Astrocyte of the cerebellum (primary cell): ENCODE measurements at regions not wholly inside any gene's neighbourhood (a gene's known extent, or its start where the extent isn't known, plus 50 kb on each side); places are given as distances from the start of the nearest gene placed in this dataset.
A peak's percentile ranks its signal among the peaks of the same experiment; 100 is the strongest.

Experiments used
- DNase-seq: peaks from one replicate; pipeline ENCODE4 v3.0.0-alpha.2; 2011; ENCODE audit warnings: low read depth
- H3K4me3 ChIP-seq: 2 replicates; pipeline ENCODE4 v1.5.1; 2011; ENCODE audit warnings: mild to moderate bottlenecking, low read depth, low read length, moderate library complexity
- in situ Hi-C: cut with HindIII; loops from 2 replicates; pipeline ENCODE4 v1.10.0; 2017; ENCODE audit warnings: low sequenced_read_pairs
- TF ChIP-seq, protein P1 (sequence below): IDR thresholded peaks from 2 replicates; pipeline ENCODE4 v1.5.1; 2012; ENCODE audit warnings: low read length, low read depth, moderate library complexity, mild to moderate bottlenecking; ENCODE audit errors: missing control alignments

DNA sequence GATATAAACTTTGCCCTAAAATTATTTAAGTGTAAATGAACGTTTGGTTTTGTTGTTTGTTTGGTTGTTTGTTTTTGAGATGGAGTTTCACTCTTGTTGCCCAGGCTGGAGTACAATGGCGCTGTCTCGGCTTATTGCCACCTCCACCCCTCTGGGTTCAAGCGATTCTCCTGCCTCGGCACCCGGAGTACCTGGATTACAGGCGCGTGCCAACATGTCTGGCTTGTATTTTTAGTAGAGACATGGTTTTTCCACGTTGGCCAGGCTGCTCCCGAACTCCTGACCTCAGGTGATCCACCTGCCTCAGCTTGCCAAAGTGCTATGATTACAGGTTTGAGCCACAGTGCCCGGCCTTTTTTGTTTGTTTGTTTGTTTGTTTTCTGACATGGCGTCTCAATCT lies 87.9 kb upstream of the CHD2 start:
- TF ChIP-seq, protein P1, sequence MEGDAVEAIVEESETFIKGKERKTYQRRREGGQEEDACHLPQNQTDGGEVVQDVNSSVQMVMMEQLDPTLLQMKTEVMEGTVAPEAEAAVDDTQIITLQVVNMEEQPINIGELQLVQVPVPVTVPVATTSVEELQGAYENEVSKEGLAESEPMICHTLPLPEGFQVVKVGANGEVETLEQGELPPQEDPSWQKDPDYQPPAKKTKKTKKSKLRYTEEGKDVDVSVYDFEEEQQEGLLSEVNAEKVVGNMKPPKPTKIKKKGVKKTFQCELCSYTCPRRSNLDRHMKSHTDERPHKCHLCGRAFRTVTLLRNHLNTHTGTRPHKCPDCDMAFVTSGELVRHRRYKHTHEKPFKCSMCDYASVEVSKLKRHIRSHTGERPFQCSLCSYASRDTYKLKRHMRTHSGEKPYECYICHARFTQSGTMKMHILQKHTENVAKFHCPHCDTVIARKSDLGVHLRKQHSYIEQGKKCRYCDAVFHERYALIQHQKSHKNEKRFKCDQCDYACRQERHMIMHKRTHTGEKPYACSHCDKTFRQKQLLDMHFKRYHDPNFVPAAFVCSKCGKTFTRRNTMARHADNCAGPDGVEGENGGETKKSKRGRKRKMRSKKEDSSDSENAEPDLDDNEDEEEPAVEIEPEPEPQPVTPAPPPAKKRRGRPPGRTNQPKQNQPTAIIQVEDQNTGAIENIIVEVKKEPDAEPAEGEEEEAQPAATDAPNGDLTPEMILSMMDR: no peak
- DNase-seq: no peak
- H3K4me3 ChIP-seq: no peak overlapping the region
- in situ Hi-C loops: no loop called here

DNA sequence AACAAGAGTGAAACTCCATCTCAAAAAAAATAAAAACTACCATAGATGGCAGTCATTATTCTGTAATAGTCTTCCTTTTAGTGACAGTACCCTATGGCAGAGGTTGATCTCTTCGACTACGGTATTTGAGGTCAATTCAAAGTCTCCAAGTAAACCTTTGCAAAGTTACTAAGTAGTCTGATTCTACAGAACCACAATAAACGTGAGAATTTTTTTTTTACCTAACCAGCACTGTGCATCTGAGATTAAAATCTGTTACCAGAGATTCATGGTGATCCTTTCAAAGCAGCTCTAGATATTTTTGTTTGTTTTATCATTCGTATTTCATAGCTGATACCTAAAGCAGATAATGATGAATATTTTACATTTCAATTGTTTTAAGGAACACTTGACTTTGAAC lies 86.6 kb upstream of the CHD2 start:
- no peak for DNase-seq
- TF ChIP-seq, protein P1: no peak
- in situ Hi-C loops: no loop called here
- no peak overlapping the region for H3K4me3 ChIP-seq

DNA sequence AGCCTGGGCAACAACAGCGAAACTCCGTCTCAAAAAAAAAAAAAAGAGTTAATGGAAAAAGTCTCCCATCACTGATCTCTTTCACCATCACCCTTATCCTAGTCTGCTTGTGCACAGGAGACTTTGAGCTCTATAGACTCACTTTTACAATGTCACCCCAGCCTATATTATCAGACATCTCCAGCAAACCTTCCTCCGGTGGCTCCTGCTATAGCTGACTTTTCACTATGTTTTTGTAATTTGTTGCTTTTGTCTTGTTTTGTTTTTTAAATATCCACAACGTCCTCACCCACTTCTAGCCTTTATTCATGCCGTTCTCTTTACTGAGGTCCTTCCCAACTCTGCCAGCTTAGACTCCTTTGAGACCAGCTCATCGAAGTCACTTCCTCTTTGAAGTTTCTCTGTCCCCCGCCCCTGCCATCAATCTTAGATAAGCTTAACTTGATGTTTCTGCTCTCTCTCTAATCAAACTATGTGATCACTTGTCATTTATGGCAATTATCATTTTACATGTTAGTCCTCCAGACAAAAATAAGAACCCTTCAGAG lies 82.7 kb upstream of the CHD2 start:
- H3K4me3 ChIP-seq: no peak overlapping the region
- DNase-seq: no peak
- in situ Hi-C loops: no loop called here
- TF ChIP-seq, protein P1: no peak

DNA sequence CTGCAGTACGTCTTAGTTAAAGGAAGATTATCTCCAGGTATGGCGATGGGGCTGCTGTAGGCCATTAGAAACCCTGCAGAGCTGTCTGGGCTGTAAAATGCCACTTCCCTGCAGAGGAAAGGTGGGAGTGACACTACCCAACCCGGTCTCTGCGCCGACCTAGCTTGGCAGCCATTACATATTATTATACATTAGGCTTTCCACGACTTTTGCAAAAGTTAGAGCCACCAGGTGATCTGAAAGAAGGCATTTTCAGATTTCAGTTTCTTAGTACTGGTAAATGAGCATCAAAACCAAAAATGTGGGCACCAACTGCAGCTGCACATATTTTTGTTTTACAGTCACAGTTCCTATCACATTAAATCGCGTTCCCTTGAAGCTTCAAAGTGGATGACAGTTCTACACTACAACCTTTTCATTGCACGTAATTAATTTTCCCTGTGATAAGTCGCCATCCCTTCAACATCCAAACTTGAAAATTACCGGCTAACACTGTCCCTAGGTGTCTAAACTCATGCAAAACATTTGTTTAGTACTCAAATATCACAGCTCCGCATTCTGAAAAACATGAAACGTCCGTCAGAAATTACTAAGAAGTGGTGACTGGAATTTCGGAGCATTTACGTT lies 81.4 kb upstream of the CHD2 start:
- no peak overlapping the region for H3K4me3 ChIP-seq
- in situ Hi-C loops: no loop called here
- DNase-seq: no peak
- TF ChIP-seq, protein P1: no peak

DNA sequence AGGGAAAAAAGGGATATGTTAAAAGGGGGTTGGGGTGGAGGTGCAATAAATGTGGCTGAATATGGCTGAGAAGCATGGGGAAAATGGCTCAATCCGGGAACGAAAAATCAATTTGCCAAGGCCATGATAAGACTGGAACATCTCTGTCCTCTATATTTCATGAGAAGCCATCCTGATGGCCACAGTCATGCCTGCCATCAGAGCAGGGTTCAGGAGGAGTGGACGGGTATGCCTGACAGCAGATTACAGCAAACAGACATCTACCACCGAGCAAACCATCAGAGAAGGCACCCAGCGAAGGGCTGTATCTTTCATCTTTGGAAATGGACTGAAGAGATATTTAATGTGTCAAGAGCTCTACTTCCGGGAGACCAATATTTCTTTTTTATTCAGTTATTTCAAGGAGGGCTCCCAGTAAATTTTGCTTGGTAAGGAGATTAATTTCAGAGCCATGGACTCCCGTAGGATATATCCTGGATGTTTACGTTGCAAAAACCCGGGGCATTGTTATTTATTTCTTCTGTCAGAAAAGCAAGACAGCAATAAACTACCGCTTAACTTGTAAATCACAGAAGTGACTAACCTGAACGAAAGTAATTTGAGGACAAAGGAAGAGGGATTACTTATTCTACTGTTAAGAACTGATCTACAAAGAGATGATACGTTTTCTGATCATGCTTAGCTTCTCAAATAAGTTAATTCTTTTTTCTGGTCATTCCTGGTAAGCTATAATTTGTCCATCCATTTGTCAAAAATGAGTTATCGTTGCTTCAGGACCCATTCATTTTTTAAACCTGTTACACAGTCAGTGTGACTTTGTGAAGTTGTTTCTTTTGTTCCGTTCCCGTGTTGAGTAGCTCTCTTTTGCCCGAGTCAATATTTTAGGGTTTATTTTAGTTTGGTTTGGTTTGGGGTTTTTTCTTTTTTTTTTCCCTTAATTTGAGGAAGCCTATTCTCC lies 80.6 kb upstream of the CHD2 start:
- TF ChIP-seq, protein P1: no peak
- in situ Hi-C loops: no loop called here
- H3K4me3 ChIP-seq: peak overlapping the region; percentile 20
- no peak for DNase-seq

DNA sequence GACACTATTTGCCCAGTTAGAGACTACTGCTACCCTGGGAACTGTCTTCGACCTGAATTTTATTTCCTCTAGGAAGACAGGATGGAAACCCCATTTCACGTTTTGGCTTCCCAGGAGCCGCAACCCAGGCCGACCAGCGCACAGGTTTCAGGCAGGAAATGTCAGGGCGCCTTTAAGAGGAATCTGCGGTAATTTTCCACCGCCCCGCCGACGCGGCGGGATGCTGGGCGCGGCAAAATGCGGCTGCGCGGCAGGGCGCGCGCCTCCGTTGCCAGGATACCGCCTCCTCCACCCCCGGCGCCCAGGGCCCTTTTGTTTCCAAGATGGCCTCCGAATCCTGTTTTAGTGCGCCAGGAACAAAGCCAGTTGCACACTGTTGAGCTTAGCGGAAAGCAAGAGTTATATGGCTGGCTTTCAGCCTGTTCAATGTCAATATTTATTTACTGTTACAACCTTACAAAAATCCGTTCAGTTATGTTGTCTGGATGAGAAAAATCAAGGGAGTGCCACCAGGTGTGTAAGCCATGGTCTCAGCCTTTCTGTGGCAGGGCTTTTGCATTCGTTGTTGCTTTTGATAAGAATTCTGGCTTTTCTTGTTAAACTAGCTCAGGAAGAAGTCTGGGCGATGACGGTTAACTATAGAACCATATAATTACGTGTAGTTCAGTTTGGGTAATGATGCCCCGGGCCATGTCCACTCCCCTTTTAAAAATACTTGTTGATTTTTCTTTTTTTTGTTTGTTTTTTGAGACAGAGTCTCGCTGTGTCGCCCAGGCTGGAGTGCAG lies 79.7 kb upstream of the CHD2 start:
- TF ChIP-seq, protein P1: no peak
- peak; percentile 78 for DNase-seq
- in situ Hi-C loops: no loop called here
- H3K4me3 ChIP-seq: peak overlapping the region; percentile 28
